ENCODE measurements at regions not wholly inside any gene's neighbourhood (a gene's known extent, or its start where the extent isn't known, plus 50 kb on each side); places are given as distances from the start of the nearest gene placed in this dataset.

- H3K4me3 ChIP-seq (ENCODE audit: low read depth, low read length), result no peak overlapping the region
- ChIA-PET POLR2A (no interaction called here), CTCF (interaction anchor here (1.2 to 2.1 kb wide), 2 partner anchors 10 to 28 kb away, joined by 4 to 9 read pairs; no protein-coding TSS in a partner anchor)
- no peak for DNase-seq (ENCODE audit: low read depth, low spot score)
- no peak for TF ChIP-seq CTCF (IDR thresholded peaks at IDR 0.05; ENCODE audit: insufficient read depth, low read length, missing control alignments)
Measured at GRCh38 chr6:44603044-44603686, 215.7 kb downstream of the CDC5L start.

DNA sequence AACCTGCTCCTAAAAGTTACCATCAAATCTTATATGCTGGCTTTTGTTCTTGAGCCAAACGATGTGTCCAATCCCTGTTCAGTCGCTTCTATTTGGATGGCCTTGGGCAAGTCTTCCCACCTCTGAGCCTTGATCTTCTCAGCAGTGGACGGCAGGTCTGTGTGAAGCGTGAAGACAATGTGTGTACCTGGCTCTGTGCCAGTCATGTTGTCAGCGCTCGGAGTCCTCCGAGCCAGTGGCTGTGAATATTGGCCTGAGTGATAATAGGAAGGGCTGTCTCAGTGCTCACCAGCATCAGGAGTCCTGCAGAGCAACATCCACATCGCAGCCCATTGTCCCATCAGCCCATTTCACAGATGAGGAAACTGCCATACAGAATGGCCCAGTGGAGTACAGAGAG is 219.0 kb downstream of the CDC5L start:
- no peak for DNase-seq (ENCODE audit: low read depth, low spot score)
- ChIA-PET POLR2A (no interaction called here), CTCF (interaction anchor here (1.5 to 1.8 kb wide), 3 partner anchors 12 to 24 kb away, joined by 5 to 6 read pairs (median 5); no protein-coding TSS in a partner anchor)
- no peak for TF ChIP-seq CTCF (IDR thresholded peaks at IDR 0.05; ENCODE audit: insufficient read depth, low read length, missing control alignments)
- H3K4me3 ChIP-seq (ENCODE audit: low read depth, low read length), result no peak overlapping the region

- no peak overlapping the region for H3K4me3 ChIP-seq (ENCODE audit: low read depth, low read length)
- ChIA-PET POLR2A (no interaction called here), CTCF (interaction anchor here (1.5 to 1.8 kb wide), 3 partner anchors 13 to 23 kb away, joined by 5 to 6 read pairs (median 5); no protein-coding TSS in a partner anchor)
- no peak for TF ChIP-seq CTCF (IDR thresholded peaks at IDR 0.05; ENCODE audit: insufficient read depth, low read length, missing control alignments)
- DNase-seq (ENCODE audit: low read depth, low spot score), result no peak
Measured at GRCh38 chr6:44606976-44607375, 219.5 kb downstream of the CDC5L start.

- no peak for DNase-seq (ENCODE audit: low read depth, low spot score)
- no peak for TF ChIP-seq CTCF (IDR thresholded peaks at IDR 0.05; ENCODE audit: insufficient read depth, low read length, missing control alignments)
- ChIA-PET CTCF (interaction anchor here (0.8 to 1.8 kb wide), 3 partner anchors 14 to 133 kb away, joined by 3 to 5 read pairs (median 4); no protein-coding TSS in a partner anchor), POLR2A (no interaction called here)
- H3K4me3 ChIP-seq (ENCODE audit: low read depth, low read length), result no peak overlapping the region
Measured at GRCh38 chr6:44608175-44608574, 220.7 kb downstream of the CDC5L start.

DNA sequence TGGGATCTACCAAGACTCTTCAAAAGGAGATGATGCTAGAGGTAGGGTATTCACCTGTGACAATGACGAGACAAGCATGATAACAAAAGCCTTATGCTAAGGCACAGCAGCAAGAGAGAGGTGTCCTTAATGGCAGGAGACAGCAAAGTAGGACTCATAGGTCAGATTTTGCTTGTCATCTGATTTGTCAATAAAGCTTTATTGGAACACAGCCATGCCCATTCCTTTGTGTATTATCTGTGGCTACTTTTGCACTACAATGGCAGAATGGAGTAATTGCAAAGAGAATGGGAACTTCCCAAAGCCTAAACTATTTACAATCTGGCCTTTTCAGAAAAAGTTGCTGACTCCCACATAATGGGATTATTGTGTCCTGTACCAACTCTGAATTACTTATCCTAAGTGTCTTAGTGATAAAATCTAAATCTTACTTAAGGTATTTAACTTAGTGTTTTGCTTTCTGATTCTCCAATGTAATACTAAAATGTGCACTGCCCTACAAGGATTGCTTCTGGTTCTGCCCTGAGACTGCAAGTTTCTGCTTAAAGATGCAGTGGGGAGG is 221.6 kb downstream of the CDC5L start:
- CTCF ChIA-PET, result no interaction called here
- H3K4me3 ChIP-seq (ENCODE audit: low read depth, low read length), result no peak overlapping the region

More for the DNA sequence above, 221.6 kb downstream of the CDC5L start:
- no peak for TF ChIP-seq CTCF (IDR thresholded peaks at IDR 0.05; ENCODE audit: insufficient read depth, low read length, missing control alignments)
- POLR2A ChIA-PET, result no interaction called here
- DNase-seq (ENCODE audit: low read depth, low spot score), result no peak

Measured in AG04449 (cell line).